ENCODE measurements at regions not wholly inside any gene's neighbourhood (a gene's known extent, or its start where the extent isn't known, plus 50 kb on each side); places are given as distances from the start of the nearest gene placed in this dataset.

- TF ChIP-seq CTCF (conservative IDR thresholded peaks at IDR 0.05; ENCODE audit: low read depth, low read length) = no peak
- no peak for TF ChIP-seq EZH2 (IDR thresholded peaks at IDR 0.05; ENCODE audit: low read length, unreplicated experiment)
- no peak for TF ChIP-seq EZH2phosphoT487 (IDR thresholded peaks at IDR 0.05; ENCODE audit: borderline replicate concordance, low read length)
Measured at GRCh38 chr16:73847090-73847489, 449.5 kb upstream of the PSMD7 start.

All from PC-3 (cell line).